ENCODE measurements at regions not wholly inside any gene's neighbourhood (a gene's known extent, or its start where the extent isn't known, plus 50 kb on each side); places are given as distances from the start of the nearest gene placed in this dataset.
A peak's percentile ranks its signal among the peaks of the same experiment; 100 is the strongest.

GRCh38 chr11:128290106-128290840, 297.1 kb downstream of the ETS1 start (continued):
- TF ChIP-seq ZBTB40 (IDR thresholded peaks at IDR 0.05; ENCODE audit: borderline replicate concordance) (no peak), HDAC2 (IDR thresholded peaks at IDR 0.05) (no peak), MAX (IDR thresholded peaks at IDR 0.05; ENCODE audit: low read depth, low read length) (no peak), HDAC6 (IDR thresholded peaks at IDR 0.05; ENCODE audit: unreplicated experiment) (no peak), RAD51 (IDR thresholded peaks at IDR 0.05) (no peak), HCFC1 (IDR thresholded peaks at IDR 0.05; ENCODE audit: low read length) (no peak), TCF3 (IDR thresholded peaks at IDR 0.05; ENCODE audit: borderline replicate concordance, insufficient read depth, low read depth, low read length) (no peak), HDGF (IDR thresholded peaks at IDR 0.05) (peak; percentile 76), TBL1XR1 (IDR thresholded peaks at IDR 0.05; ENCODE audit: low read depth, low read length) (peak; percentile 88), E4F1 (IDR thresholded peaks at IDR 0.05; ENCODE audit: borderline replicate concordance, partially characterized antibody) (no peak), SREBF1 (IDR thresholded peaks at IDR 0.05; ENCODE audit: low read length) (no peak), EED (IDR thresholded peaks at IDR 0.05; ENCODE audit: low read depth) (peak; percentile 75), RELA (IDR thresholded peaks at IDR 0.05; ENCODE audit: borderline replicate concordance, partially characterized antibody) (peak; percentile 46), SREBF2 (IDR thresholded peaks at IDR 0.05; ENCODE audit: low read length) (no peak), GATAD2B (conservative IDR thresholded peaks at IDR 0.05; ENCODE audit: low read depth) (0 out of 2 replicates have a peak, but pooled peaks have one; percentile 34), EP300 (IDR thresholded peaks at IDR 0.05; ENCODE audit: borderline replicate concordance in 1 of 2, control insufficient read depth in 1 of 2, low read depth in 2 of 2, low read length in 2 of 2) (peak; percentile 10 to 24; a peak in 1 of 4 replicates), USF2 (IDR thresholded peaks at IDR 0.05; ENCODE audit: borderline replicate concordance, low read depth, low read length) (no peak), ZNF274 (IDR thresholded peaks at IDR 0.05; ENCODE audit: insufficient read depth, insufficient read length) (no peak), ZNF217 (IDR thresholded peaks at IDR 0.05) (no peak; the same call in 1 of the 2 replicates), BCL3 (IDR thresholded peaks at IDR 0.05; ENCODE audit: borderline replicate concordance, insufficient read depth, low read depth, low read length, poor library complexity, severe bottlenecking) (no peak), SMAD5 (IDR thresholded peaks at IDR 0.05; ENCODE audit: low read depth) (no peak), SIN3A (IDR thresholded peaks at IDR 0.05; ENCODE audit: low read depth, low read length) (no peak)

All from GM12878 (cell line).